ENCODE measurements at regions not wholly inside any gene's neighbourhood (a gene's known extent, or its start where the extent isn't known, plus 50 kb on each side); places are given as distances from the start of the nearest gene placed in this dataset.
"Not testable (repeated sequence)": the region's sequence is repeated elsewhere in the genome, so short reads cannot be mapped to it uniquely, and the experiment has no call there.

GRCh38 chr12:60225216-60226000 lies 629.6 kb downstream of the SLC16A7 start:
- TF ChIP-seq CTCF (conservative IDR thresholded peaks at IDR 0.05), result no peak
- no peak overlapping the region for H3K27ac Mint-ChIP-seq (ENCODE audit: unreplicated experiment)
- DNase-seq (ENCODE audit: low read depth, low spot score), result no peak
- no peaks in the 10 kb centered on the region for H3K27me3 Mint-ChIP-seq (ENCODE audit: low read depth)
- H3K36me3 Mint-ChIP-seq (ENCODE audit: low read depth), result no peaks in the 10 kb centered on the region
- H3K4me1 Mint-ChIP-seq, result no peaks in the 10 kb centered on the region
- no peak overlapping the region for H3K4me3 Mint-ChIP-seq
- peaks cover 2% of the 10 kb centered on the region for H3K9me3 Mint-ChIP-seq

GRCh38 chr12:60227916-60228315 lies 632.1 kb downstream of the SLC16A7 start:
- Mint-ChIP-seq H3K4me1 (no peaks in the 10 kb centered on the region), H3K36me3 (ENCODE audit: low read depth) (no peaks in the 10 kb centered on the region), H3K27me3 (ENCODE audit: low read depth) (no peaks in the 10 kb centered on the region), H3K4me3 (no peak overlapping the region), H3K27ac (ENCODE audit: unreplicated experiment) (no peak overlapping the region), H3K9me3 (peaks cover 2% of the 10 kb centered on the region)
- TF ChIP-seq CTCF (conservative IDR thresholded peaks at IDR 0.05), result no peak
- no peak for DNase-seq (ENCODE audit: low read depth, low spot score)

- H3K36me3 Mint-ChIP-seq (ENCODE audit: low read depth), result no peaks in the 10 kb centered on the region
- H3K4me3 Mint-ChIP-seq, result no peak overlapping the region
- TF ChIP-seq CTCF (conservative IDR thresholded peaks at IDR 0.05), result no peak
- no peak overlapping the region for H3K27ac Mint-ChIP-seq (ENCODE audit: unreplicated experiment)
- H3K27me3 Mint-ChIP-seq (ENCODE audit: low read depth), result no peaks in the 10 kb centered on the region
- no peaks in the 10 kb centered on the region for H3K4me1 Mint-ChIP-seq
- no peak for DNase-seq (ENCODE audit: low read depth, low spot score)
- peaks cover 2% of the 10 kb centered on the region for H3K9me3 Mint-ChIP-seq
These were observed 634.2 kb downstream of the SLC16A7 start for GRCh38 chr12:60230056-60230455.

- no peaks in the 10 kb centered on the region for H3K36me3 Mint-ChIP-seq (ENCODE audit: low read depth)
- DNase-seq (ENCODE audit: low read depth, low spot score), result no peak
- TF ChIP-seq CTCF (conservative IDR thresholded peaks at IDR 0.05), result no peak
- peaks cover 2% of the 10 kb centered on the region for H3K9me3 Mint-ChIP-seq
- H3K27ac Mint-ChIP-seq (ENCODE audit: unreplicated experiment), result no peak overlapping the region
- no peaks in the 10 kb centered on the region for H3K4me1 Mint-ChIP-seq
- H3K27me3 Mint-ChIP-seq (ENCODE audit: low read depth), result no peaks in the 10 kb centered on the region
- no peak overlapping the region for H3K4me3 Mint-ChIP-seq
These were observed 635.5 kb downstream of the SLC16A7 start for GRCh38 chr12:60231303-60231702.

GRCh38 chr12:60231976-60232907 lies 636.4 kb downstream of the SLC16A7 start:
- no peaks in the 10 kb centered on the region for H3K27me3 Mint-ChIP-seq (ENCODE audit: low read depth)
- DNase-seq (ENCODE audit: low read depth, low spot score), result no peak
- H3K4me3 Mint-ChIP-seq, result no peak overlapping the region
- H3K9me3 Mint-ChIP-seq, result peaks cover 2% of the 10 kb centered on the region
- H3K27ac Mint-ChIP-seq (ENCODE audit: unreplicated experiment), result no peak overlapping the region
- H3K4me1 Mint-ChIP-seq, result no peaks in the 10 kb centered on the region
- H3K36me3 Mint-ChIP-seq (ENCODE audit: low read depth), result no peaks in the 10 kb centered on the region
- no peak for TF ChIP-seq CTCF (conservative IDR thresholded peaks at IDR 0.05)

- H3K27me3 Mint-ChIP-seq (ENCODE audit: low read depth); H3K36me3 Mint-ChIP-seq (ENCODE audit: low read depth); H3K4me3 Mint-ChIP-seq; H3K9me3 Mint-ChIP-seq; H3K4me1 Mint-ChIP-seq; H3K27ac Mint-ChIP-seq (ENCODE audit: unreplicated experiment); DNase-seq (ENCODE audit: low read depth, low spot score): not testable (repeated sequence)
These were observed 638.9 kb downstream of the SLC16A7 start for GRCh38 chr12:60234611-60235195.
